GM12872 (cell line): ENCODE measurements at regions not wholly inside any gene's neighbourhood (a gene's known extent, or its start where the extent isn't known, plus 50 kb on each side); places are given as distances from the start of the nearest gene placed in this dataset.

Experiments used
- CTCF ChIP-seq: IDR thresholded peaks from 3 replicates; pipeline ENCODE4 v1.5.1; 2011; ENCODE audit warnings: low read depth, mild to moderate bottlenecking, low read length, moderate library complexity; ENCODE audit not compliant: insufficient read depth

DNA sequence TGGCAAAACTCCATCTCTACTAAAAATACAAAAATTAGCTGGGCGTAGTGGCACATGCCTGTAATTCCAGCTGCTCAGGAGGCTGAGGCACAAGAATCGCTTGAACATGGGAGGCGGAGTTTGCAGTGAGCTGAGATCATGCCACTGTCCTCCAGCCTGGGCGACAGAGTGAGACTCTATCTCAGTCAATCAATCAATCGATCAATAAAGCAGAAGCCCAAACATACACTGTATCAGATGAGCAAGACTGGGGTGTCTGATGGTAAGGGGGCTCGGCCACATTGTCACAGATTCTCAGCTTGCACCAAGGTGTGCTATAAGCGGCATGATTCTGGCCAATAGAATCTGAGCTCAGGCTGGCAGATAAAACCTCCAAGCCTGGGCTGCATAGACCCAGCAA lies 261.1 kb downstream of the BUD13 start:
- TF ChIP-seq CTCF: no peak

DNA sequence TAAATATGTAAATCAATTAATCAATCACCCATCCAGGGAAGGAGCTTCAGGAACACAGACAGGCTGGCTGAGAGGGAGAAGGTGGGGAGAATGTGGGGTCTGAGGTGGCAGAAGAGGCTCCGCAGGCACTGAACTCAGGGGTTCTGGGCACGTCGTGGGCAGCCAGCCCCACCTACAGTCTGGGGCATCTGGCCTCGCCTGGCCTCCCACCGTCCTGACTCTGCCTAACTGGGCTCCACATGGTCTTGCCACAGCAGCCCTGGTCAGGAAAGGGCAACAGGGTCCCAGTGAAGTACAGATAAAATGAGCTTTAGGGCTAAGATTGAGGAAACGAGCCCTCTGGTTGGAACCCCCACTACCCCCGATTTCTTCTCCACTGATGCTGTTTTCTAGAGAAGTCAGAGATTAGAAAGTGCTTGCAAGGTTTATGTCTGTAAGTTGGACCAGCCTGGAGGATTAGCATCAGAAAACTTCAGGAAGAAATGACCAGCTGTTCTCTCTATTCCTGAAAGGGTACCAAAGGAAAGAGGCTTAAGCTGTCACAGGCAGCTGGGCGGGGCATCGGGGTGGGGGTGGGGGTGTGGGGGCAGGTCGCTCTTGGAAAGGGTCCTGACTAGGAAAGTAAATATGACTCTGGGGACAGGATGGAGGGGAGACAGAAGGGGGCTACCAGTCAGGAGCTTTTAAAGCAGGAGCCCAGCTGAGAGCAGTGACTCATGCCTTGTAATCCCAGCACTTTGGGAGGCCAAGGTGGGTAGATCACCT lies 261.7 kb downstream of the BUD13 start:
- no peak for TF ChIP-seq CTCF

- no peak for TF ChIP-seq CTCF
These were observed 262.6 kb downstream of the BUD13 start for GRCh38 chr11:116510166-116510565.

DNA sequence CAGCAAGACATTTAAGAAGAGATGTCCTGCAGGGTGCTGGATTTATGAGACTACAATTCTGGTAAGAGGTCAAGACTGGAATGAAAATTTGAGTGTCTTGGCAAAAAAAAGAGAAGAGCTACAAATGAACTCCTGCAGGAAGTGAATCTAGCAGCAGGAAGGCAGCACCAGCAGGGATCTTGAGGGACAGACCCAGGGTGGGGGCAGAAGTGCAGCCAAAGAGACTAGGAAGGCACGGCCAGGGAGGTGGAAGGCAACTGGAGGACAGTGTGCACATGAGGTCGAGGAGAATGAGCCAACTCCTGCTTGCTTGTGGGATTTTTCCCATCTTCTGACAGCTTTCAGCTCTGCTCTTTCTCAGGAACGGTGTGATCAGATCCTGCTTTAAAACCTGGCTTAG lies 263.2 kb downstream of the BUD13 start:
- no peak for TF ChIP-seq CTCF

DNA sequence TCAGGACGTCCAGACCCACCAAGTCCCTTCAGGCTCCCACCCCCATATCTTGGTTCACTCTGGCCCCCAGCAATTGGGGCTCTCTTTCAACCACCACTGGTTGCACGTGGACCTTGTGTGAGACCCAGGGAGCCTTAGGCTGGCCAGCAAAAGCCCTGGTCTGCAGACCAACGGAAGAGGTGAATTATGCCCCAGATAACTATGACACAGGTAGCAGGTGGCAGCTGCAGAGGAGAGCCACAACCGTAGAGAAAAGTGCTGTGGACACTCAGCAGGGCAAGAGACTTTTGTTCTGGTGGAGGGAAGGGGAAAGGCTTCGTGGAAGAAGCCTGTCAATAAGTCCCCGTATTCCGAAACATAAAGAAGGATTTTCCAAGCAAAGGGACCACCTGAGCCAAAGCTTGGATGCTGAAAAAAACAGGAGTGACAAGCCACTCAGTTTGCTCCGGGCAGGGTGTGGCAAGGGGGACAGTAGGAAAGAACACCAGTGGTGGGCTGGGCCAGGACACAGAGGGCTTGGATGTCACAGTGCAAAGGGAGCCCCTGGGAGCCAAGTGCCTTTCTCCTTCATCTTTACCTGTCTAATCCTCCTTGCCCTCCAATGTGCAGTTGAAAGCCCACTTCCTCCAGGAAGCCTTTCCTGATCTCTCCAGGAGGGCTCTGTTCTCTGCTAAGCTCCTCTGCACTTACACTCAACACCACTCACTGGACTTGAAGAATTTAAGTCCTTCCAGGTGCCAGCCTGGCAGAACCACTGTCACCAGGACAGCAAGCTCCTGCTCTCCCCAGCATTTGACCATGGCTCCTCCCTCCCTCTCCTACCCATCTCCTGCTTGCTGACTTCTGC lies 264.7 kb downstream of the BUD13 start:
- TF ChIP-seq CTCF: no peak

DNA sequence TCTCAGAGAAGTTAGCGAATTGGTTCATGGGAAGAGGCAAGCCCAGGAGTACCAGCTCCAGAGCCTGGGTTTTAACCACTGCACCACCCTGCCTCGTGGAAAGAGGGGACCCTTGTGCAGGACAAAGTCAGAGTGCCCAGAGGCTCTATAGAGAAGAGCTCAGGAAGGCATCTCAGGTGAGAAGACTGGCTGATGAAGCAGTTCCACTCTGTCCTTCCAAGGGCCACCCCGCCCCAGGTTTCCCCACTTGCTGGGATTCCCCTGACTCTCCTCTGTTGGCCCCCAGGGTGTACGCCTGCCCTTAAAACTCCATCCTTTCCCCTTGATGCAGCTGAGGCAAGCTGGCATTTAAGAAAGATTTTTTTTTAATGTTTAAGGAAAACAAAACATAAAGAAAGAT lies 265.8 kb downstream of the BUD13 start:
- TF ChIP-seq CTCF: no peak

DNA sequence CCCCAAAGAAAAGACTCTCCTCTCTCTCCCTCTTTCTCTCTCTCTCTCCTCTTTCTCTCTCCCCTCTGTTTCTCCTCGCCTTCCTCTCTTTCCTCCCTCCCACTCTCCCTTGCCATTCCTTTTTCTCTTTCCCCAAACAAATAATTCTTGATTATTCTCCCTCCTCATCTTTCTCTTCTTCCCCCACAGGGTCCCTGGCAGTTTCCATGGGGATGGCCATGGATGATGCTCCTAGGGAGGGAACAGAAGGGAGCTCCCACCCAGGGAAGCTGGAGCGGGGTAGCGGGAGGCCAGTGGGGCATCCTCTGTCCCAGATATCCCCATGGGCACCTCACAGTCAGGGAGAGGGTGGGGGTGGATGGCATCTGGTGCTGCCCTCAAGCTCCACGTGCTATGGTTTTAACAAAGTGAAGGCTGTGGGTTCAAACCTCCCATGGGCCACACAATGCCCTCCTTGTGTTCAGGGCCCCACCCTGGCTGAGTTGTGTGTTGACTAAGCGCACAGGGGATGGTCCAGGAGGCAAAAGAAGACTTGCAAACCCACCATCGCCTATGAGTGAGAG lies 266.4 kb downstream of the BUD13 start:
- TF ChIP-seq CTCF: no peak
